ENCODE measurements at regions not wholly inside any gene's neighbourhood (a gene's known extent, or its start where the extent isn't known, plus 50 kb on each side); places are given as distances from the start of the nearest gene placed in this dataset.

DNA sequence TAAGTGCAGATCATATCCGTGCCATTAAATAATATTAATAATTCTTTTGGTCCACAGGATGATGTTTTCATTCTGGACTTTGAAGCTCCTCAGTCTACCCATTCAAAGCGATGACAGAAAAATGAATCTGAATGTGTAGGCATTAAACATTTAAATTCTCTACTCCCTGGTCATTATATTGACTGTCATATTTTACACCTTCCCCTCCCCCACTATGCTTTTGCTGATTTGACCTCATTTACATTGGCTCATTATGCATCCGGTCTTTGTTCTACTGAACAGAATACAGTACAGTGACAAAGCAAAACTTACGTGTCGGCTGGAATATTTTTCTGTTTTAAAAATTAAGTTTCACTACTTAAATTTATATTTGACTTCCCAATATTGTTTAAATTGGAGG lies 289.7 kb upstream of the TMEM161B start:
- no peak for TF ChIP-seq EZH2 (IDR thresholded peaks at IDR 0.05; ENCODE audit: borderline replicate concordance, low read depth, low read length, severe bottlenecking)
- TF ChIP-seq, protein P1, sequence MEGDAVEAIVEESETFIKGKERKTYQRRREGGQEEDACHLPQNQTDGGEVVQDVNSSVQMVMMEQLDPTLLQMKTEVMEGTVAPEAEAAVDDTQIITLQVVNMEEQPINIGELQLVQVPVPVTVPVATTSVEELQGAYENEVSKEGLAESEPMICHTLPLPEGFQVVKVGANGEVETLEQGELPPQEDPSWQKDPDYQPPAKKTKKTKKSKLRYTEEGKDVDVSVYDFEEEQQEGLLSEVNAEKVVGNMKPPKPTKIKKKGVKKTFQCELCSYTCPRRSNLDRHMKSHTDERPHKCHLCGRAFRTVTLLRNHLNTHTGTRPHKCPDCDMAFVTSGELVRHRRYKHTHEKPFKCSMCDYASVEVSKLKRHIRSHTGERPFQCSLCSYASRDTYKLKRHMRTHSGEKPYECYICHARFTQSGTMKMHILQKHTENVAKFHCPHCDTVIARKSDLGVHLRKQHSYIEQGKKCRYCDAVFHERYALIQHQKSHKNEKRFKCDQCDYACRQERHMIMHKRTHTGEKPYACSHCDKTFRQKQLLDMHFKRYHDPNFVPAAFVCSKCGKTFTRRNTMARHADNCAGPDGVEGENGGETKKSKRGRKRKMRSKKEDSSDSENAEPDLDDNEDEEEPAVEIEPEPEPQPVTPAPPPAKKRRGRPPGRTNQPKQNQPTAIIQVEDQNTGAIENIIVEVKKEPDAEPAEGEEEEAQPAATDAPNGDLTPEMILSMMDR (IDR thresholded peaks at IDR 0.05; ENCODE audit: borderline replicate concordance, extremely low read depth, low read length, poor library complexity, severe bottlenecking), result no peak

Data from DND-41 (cell line).